ENCODE measurements at regions not wholly inside any gene's neighbourhood (a gene's known extent, or its start where the extent isn't known, plus 50 kb on each side); places are given as distances from the start of the nearest gene placed in this dataset.
"Not testable (repeated sequence)": the region's sequence is repeated elsewhere in the genome, so short reads cannot be mapped to it uniquely, and the experiment has no call there.

- H3K27me3 ChIP-seq (ENCODE audit: control insufficient read depth, insufficient read depth, low read length); H3K4me3 ChIP-seq (ENCODE audit: low read depth, low read length); H3K4me1 ChIP-seq (ENCODE audit: control insufficient read depth, insufficient read depth, low read length); H3K9ac ChIP-seq (ENCODE audit: low read depth, low read length); H3K36me3 ChIP-seq (ENCODE audit: control insufficient read depth, insufficient read depth, low read length); H3K9me3 ChIP-seq (ENCODE audit: control insufficient read depth, insufficient read depth, low read length): not testable (repeated sequence)
These were observed 277.3 kb upstream of the SPATA31A3 start for GRCh38 chr9:67269692-67270091.

GRCh38 chr9:67257894-67258293 lies 265.5 kb upstream of the SPATA31A3 start:
- H3K4me3 ChIP-seq (ENCODE audit: low read depth, low read length); H3K27me3 ChIP-seq (ENCODE audit: control insufficient read depth, insufficient read depth, low read length); H3K9ac ChIP-seq (ENCODE audit: low read depth, low read length); H3K9me3 ChIP-seq (ENCODE audit: control insufficient read depth, insufficient read depth, low read length); H3K36me3 ChIP-seq (ENCODE audit: control insufficient read depth, insufficient read depth, low read length); H3K4me1 ChIP-seq (ENCODE audit: control insufficient read depth, insufficient read depth, low read length): not testable (repeated sequence)

GRCh38 chr9:67248967-67249366 lies 256.6 kb upstream of the SPATA31A3 start:
- not testable (repeated sequence) for H3K27me3 ChIP-seq (ENCODE audit: control insufficient read depth, insufficient read depth, low read length); H3K4me3 ChIP-seq (ENCODE audit: low read depth, low read length); H3K4me1 ChIP-seq (ENCODE audit: control insufficient read depth, insufficient read depth, low read length); H3K36me3 ChIP-seq (ENCODE audit: control insufficient read depth, insufficient read depth, low read length); H3K9ac ChIP-seq (ENCODE audit: low read depth, low read length); H3K9me3 ChIP-seq (ENCODE audit: control insufficient read depth, insufficient read depth, low read length)

GRCh38 chr9:67212073-67212472 lies 219.7 kb upstream of the SPATA31A3 start:
- H3K4me3 ChIP-seq (ENCODE audit: low read depth, low read length): not testable (repeated sequence)

GRCh38 chr9:67210842-67211241 lies 218.5 kb upstream of the SPATA31A3 start:
- not testable (repeated sequence) for H3K9me3 ChIP-seq (ENCODE audit: control insufficient read depth, insufficient read depth, low read length); H3K4me1 ChIP-seq (ENCODE audit: control insufficient read depth, insufficient read depth, low read length); H3K9ac ChIP-seq (ENCODE audit: low read depth, low read length); H3K27me3 ChIP-seq (ENCODE audit: control insufficient read depth, insufficient read depth, low read length); H3K4me3 ChIP-seq (ENCODE audit: low read depth, low read length); H3K36me3 ChIP-seq (ENCODE audit: control insufficient read depth, insufficient read depth, low read length)

More at GRCh38 chr9:67212073-67212472, 219.7 kb upstream of the SPATA31A3 start:
- H3K36me3 ChIP-seq (ENCODE audit: control insufficient read depth, insufficient read depth, low read length); H3K9ac ChIP-seq (ENCODE audit: low read depth, low read length); H3K27me3 ChIP-seq (ENCODE audit: control insufficient read depth, insufficient read depth, low read length); H3K9me3 ChIP-seq (ENCODE audit: control insufficient read depth, insufficient read depth, low read length); H3K4me1 ChIP-seq (ENCODE audit: control insufficient read depth, insufficient read depth, low read length): not testable (repeated sequence)

GRCh38 chr9:67208831-67209437 lies 216.6 kb upstream of the SPATA31A3 start:
- not testable (repeated sequence) for H3K4me1 ChIP-seq (ENCODE audit: control insufficient read depth, insufficient read depth, low read length); H3K9ac ChIP-seq (ENCODE audit: low read depth, low read length); H3K4me3 ChIP-seq (ENCODE audit: low read depth, low read length); H3K36me3 ChIP-seq (ENCODE audit: control insufficient read depth, insufficient read depth, low read length); H3K9me3 ChIP-seq (ENCODE audit: control insufficient read depth, insufficient read depth, low read length); H3K27me3 ChIP-seq (ENCODE audit: control insufficient read depth, insufficient read depth, low read length)

GRCh38 chr9:67196135-67196534 lies 203.8 kb upstream of the SPATA31A3 start:
- H3K4me3 ChIP-seq (ENCODE audit: low read depth, low read length); H3K4me1 ChIP-seq (ENCODE audit: control insufficient read depth, insufficient read depth, low read length); H3K9ac ChIP-seq (ENCODE audit: low read depth, low read length); H3K36me3 ChIP-seq (ENCODE audit: control insufficient read depth, insufficient read depth, low read length); H3K27me3 ChIP-seq (ENCODE audit: control insufficient read depth, insufficient read depth, low read length); H3K9me3 ChIP-seq (ENCODE audit: control insufficient read depth, insufficient read depth, low read length): not testable (repeated sequence)

- not testable (repeated sequence) for H3K36me3 ChIP-seq (ENCODE audit: control insufficient read depth, insufficient read depth, low read length); H3K9me3 ChIP-seq (ENCODE audit: control insufficient read depth, insufficient read depth, low read length); H3K4me1 ChIP-seq (ENCODE audit: control insufficient read depth, insufficient read depth, low read length); H3K27me3 ChIP-seq (ENCODE audit: control insufficient read depth, insufficient read depth, low read length); H3K9ac ChIP-seq (ENCODE audit: low read depth, low read length); H3K4me3 ChIP-seq (ENCODE audit: low read depth, low read length)
These were observed 203.0 kb upstream of the SPATA31A3 start for GRCh38 chr9:67195357-67195756.

GRCh38 chr9:67179185-67179584 lies 186.8 kb upstream of the SPATA31A3 start:
- not testable (repeated sequence) for H3K27me3 ChIP-seq (ENCODE audit: control insufficient read depth, insufficient read depth, low read length); H3K4me1 ChIP-seq (ENCODE audit: control insufficient read depth, insufficient read depth, low read length); H3K9me3 ChIP-seq (ENCODE audit: control insufficient read depth, insufficient read depth, low read length); H3K36me3 ChIP-seq (ENCODE audit: control insufficient read depth, insufficient read depth, low read length); H3K9ac ChIP-seq (ENCODE audit: low read depth, low read length); H3K4me3 ChIP-seq (ENCODE audit: low read depth, low read length)

- H3K27me3 ChIP-seq (ENCODE audit: control insufficient read depth, insufficient read depth, low read length); H3K4me3 ChIP-seq (ENCODE audit: low read depth, low read length); H3K36me3 ChIP-seq (ENCODE audit: control insufficient read depth, insufficient read depth, low read length); H3K9ac ChIP-seq (ENCODE audit: low read depth, low read length); H3K9me3 ChIP-seq (ENCODE audit: control insufficient read depth, insufficient read depth, low read length); H3K4me1 ChIP-seq (ENCODE audit: control insufficient read depth, insufficient read depth, low read length): not testable (repeated sequence)
These were observed 182.8 kb upstream of the SPATA31A3 start for GRCh38 chr9:67175167-67175566.

GRCh38 chr9:67171721-67172120 lies 179.4 kb upstream of the SPATA31A3 start:
- not testable (repeated sequence) for H3K27me3 ChIP-seq (ENCODE audit: control insufficient read depth, insufficient read depth, low read length); H3K4me1 ChIP-seq (ENCODE audit: control insufficient read depth, insufficient read depth, low read length)

GRCh38 chr9:67168530-67169157 lies 176.3 kb upstream of the SPATA31A3 start:
- not testable (repeated sequence) for H3K9ac ChIP-seq (ENCODE audit: low read depth, low read length); H3K4me1 ChIP-seq (ENCODE audit: control insufficient read depth, insufficient read depth, low read length); H3K9me3 ChIP-seq (ENCODE audit: control insufficient read depth, insufficient read depth, low read length); H3K4me3 ChIP-seq (ENCODE audit: low read depth, low read length); H3K27me3 ChIP-seq (ENCODE audit: control insufficient read depth, insufficient read depth, low read length); H3K36me3 ChIP-seq (ENCODE audit: control insufficient read depth, insufficient read depth, low read length)

More at GRCh38 chr9:67171721-67172120, 179.4 kb upstream of the SPATA31A3 start:
- not testable (repeated sequence) for H3K4me3 ChIP-seq (ENCODE audit: low read depth, low read length); H3K9me3 ChIP-seq (ENCODE audit: control insufficient read depth, insufficient read depth, low read length); H3K9ac ChIP-seq (ENCODE audit: low read depth, low read length); H3K36me3 ChIP-seq (ENCODE audit: control insufficient read depth, insufficient read depth, low read length)
